ENCODE measurements at regions not wholly inside any gene's neighbourhood (a gene's known extent, or its start where the extent isn't known, plus 50 kb on each side); places are given as distances from the start of the nearest gene placed in this dataset.

GRCh38 chr2:59896499-59897245, 656.8 kb downstream of the BCL11A start:
- Histone ChIP-seq H3K27ac (ENCODE audit: low read length) (no peak overlapping the region), H3K27me3 (ENCODE audit: control insufficient read depth, insufficient read depth, low read length) (no peaks in the 10 kb centered on the region; the same call in 1 of the 2 replicates), H3K9me3 (ENCODE audit: control insufficient read depth, insufficient read depth, low read depth, low read length) (no peaks in the 10 kb centered on the region), H3K4me3 (ENCODE audit: low read depth in 2 of 2, low read length in 2 of 2) (no peak overlapping the region), H3K4me1 (ENCODE audit: control insufficient read depth, insufficient read depth, low read length) (no peaks in the 10 kb centered on the region), H3K36me3 (ENCODE audit: control insufficient read depth, insufficient read depth, low read length) (no peaks in the 10 kb centered on the region)
- intact Hi-C loops (cut with micrococcal nuclease; ENCODE audit: unreplicated experiment) (no loop called here), in situ Hi-C loops (cut with HindIII; ENCODE audit: low pct_unique_long_range_greater_than_20kb, low sequenced_read_pairs) (no loop called here)
- no peak for ATAC-seq
- TF ChIP-seq CTCF (IDR thresholded peaks at IDR 0.05) (no peak), SIN3A (IDR thresholded peaks at IDR 0.05; ENCODE audit: borderline replicate concordance, insufficient read depth, low read depth, low read length) (no peak), TCF7L2 (IDR thresholded peaks at IDR 0.05; ENCODE audit: low read depth, low read length) (no peak), POLR2AphosphoS5 (IDR thresholded peaks at IDR 0.05; ENCODE audit: low read depth, low read length) (no peak), REST (IDR thresholded peaks at IDR 0.05; ENCODE audit: insufficient read depth in 1 of 2, low read depth in 2 of 2, low read length in 1 of 2) (no peak)
- BruUV-seq (replicated peaks), result no TSS peak
- no peak for DNase-seq (ENCODE audit: low read depth, low spot score)
- ChIA-PET POLR2A (no interaction called here), CTCF (no interaction called here)

- in situ Hi-C loops (cut with HindIII; ENCODE audit: low pct_unique_long_range_greater_than_20kb, low sequenced_read_pairs), result no loop called here
- no peaks in the 10 kb centered on the region; the same call in 1 of the 2 replicates for H3K27me3 ChIP-seq (ENCODE audit: control insufficient read depth, insufficient read depth, low read length)
- CTCF ChIA-PET, result no interaction called here
- BruUV-seq (replicated peaks), result no TSS peak
- H3K9me3 ChIP-seq (ENCODE audit: control insufficient read depth, insufficient read depth, low read depth, low read length), result no peaks in the 10 kb centered on the region
- POLR2A ChIA-PET, result no interaction called here
- DNase-seq (ENCODE audit: low read depth, low spot score), result no peak
- TF ChIP-seq SIN3A (IDR thresholded peaks at IDR 0.05; ENCODE audit: borderline replicate concordance, insufficient read depth, low read depth, low read length), result no peak
- TF ChIP-seq TCF7L2 (IDR thresholded peaks at IDR 0.05; ENCODE audit: low read depth, low read length), result no peak
- no peak for TF ChIP-seq REST (IDR thresholded peaks at IDR 0.05; ENCODE audit: insufficient read depth in 1 of 2, low read depth in 2 of 2, low read length in 1 of 2)
- TF ChIP-seq POLR2AphosphoS5 (IDR thresholded peaks at IDR 0.05; ENCODE audit: low read depth, low read length), result no peak
- TF ChIP-seq CTCF (IDR thresholded peaks at IDR 0.05), result no peak
- H3K36me3 ChIP-seq (ENCODE audit: control insufficient read depth, insufficient read depth, low read length), result no peaks in the 10 kb centered on the region
- H3K4me1 ChIP-seq (ENCODE audit: control insufficient read depth, insufficient read depth, low read length), result no peaks in the 10 kb centered on the region
- no peak for ATAC-seq
- no peak overlapping the region for H3K4me3 ChIP-seq (ENCODE audit: low read depth in 2 of 2, low read length in 2 of 2)
- no peak overlapping the region for H3K27ac ChIP-seq (ENCODE audit: low read length)
- intact Hi-C loops (cut with micrococcal nuclease; ENCODE audit: unreplicated experiment), result no loop called here
These were observed 659.8 kb downstream of the BCL11A start for GRCh38 chr2:59893612-59894011.
